MV-4-11 (cell line): ENCODE measurements at regions not wholly inside any gene's neighbourhood (a gene's known extent, or its start where the extent isn't known, plus 50 kb on each side); places are given as distances from the start of the nearest gene placed in this dataset.

Source experiments
- DNase-seq: peaks from one replicate; lab custom pipeline; 2025; lab: John Stamatoyannopoulos, UW

GRCh38 chr11:116642481-116642880 is 130.3 kb downstream of the BUD13 start:
- no peak for DNase-seq

- no peak for DNase-seq
Observed at GRCh38 chr11:116641561-116642045, 131.2 kb downstream of the BUD13 start.

- no peak for DNase-seq
Observed at GRCh38 chr11:116640641-116641402, 132.0 kb downstream of the BUD13 start.

GRCh38 chr11:116638463-116638862 is 134.3 kb downstream of the BUD13 start:
- no peak for DNase-seq

DNA sequence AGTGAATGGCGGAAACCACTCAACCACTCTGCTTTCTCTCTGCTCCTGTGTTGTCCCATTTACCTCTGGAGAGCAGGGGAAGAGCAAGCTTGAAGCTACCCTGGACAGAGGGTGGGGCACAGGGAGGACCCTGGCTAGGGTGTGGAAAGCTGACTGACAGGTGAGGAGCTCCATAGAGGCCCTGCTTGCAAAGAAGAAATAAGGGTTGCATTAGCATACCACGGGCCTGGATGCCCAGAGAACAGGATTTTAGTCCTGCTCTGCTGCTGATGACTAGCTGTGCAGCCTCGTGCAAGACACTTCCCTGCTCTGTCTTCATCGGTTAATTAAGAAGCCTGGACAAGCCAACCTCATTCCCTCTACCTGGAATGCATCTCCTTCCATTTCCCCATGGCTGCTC is 135.0 kb downstream of the BUD13 start:
- no peak for DNase-seq

DNA sequence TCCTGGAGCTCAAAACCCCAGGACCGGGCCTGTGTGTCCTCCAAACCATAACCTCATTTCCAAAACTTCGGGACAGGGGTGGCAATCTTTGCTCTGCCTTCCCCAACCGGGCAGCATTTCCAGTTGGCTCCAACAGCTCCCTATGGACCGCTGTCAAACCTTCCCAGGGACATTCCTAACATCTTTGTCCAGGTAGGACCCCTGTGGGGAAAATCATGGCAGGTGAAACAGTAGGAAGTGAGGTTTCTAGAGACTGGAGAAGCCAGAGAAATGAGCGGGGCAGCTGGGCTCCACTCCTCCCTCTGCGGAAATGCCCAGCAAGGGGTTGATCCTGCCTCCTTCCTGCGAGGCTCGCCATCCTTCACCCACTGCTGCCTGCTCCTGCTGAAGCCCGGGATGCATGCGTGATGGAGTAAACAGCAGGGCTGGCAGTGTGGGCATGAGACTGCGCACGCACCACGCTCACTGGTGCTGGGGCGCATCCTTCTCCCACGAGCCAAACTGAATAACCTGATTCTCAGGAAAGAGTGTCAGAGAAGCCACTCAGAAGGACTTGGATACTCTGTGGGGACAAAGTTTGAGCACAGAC is 136.4 kb downstream of the BUD13 start:
- DNase-seq = no peak

- no peak for DNase-seq
Observed at GRCh38 chr11:116631201-116631600, 141.6 kb downstream of the BUD13 start.

DNA sequence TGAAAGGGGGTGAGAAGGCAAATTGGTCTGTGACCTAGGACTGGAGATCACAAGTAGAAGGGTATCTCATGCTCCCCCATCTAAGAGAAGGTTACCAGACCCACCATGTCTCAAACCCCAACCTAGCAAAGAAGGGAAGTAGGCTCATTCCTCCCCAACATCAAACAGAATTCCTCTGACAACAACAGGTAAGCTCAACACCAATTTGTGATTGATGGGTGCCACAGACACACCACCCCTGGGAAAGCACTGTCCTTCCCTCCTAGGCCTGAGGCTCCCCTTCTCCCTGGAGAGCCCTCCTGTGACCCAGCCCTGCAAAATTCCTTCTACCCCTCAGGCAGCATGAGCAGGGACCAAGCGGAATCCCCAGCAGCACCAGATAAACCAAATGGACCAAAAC is 154.3 kb downstream of the BUD13 start:
- no peak for DNase-seq

- no peak for DNase-seq
Observed at GRCh38 chr11:116615211-116615865, 157.4 kb downstream of the BUD13 start.

DNA sequence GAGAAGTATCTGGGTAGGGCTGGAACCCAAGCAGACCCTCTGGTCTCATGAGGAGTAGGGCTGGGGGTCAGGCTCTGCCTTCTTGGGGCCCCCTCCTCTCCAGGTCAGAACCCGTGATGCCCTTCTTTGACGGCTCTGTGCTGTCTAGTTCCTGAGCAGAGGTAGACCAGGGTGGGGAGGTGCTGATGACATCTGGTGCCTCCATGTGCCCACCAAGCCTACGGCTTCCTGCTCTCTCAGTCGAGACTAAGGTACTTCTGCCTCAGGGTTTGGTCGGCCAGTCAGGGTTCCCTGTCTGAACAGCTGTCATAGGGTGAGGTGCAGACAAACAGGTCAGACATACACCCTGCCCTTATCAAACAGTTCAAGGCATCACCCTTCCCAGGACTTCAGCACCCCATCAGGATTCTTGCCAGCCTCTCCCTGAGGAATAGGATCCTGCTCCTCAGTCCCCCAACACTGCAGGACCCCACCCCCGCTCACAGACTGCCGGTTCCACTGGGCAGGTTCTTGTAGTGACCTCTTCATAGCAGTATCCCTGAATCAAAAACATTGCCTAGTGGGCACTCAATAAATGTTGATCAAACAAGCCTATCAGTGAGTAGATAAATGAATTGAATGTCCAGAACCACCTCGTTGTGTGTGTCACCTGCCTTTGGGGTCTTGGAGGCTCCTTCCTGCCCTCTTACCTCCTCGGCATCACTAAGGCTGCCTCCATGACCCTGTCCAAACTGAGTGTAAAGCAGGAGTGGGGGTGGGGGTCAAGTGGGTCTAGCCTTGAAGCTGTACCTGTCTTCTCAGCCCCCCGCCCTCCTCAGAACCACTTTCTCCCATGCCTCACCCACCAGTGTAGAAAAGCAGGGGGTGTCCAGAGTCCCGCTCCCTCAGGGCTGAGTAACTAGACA is 158.2 kb downstream of the BUD13 start:
- DNase-seq = no peak

GRCh38 chr11:116613206-116613875 is 159.4 kb downstream of the BUD13 start:
- no peak for DNase-seq

GRCh38 chr11:116611998-116612620 is 160.7 kb downstream of the BUD13 start:
- DNase-seq = no peak

DNA sequence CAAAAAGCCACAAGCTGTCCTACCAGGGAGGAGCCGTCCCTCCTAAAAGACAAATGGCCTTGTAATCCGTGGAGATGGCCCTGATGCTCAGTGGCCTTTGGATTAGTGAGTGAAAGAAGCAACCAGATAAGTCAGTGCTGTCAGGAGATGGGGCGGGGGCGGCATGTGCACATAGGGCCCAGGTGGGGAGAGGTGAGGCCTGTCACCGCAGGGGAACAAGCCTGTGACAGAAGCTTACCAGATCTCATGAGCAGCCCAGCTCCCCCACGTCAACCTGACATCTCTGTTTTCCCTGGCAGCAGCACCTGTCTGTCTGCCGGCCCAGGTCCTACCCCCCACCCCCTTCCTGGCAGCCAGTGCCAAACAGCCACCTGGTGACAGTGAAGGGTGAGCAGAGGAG is 162.6 kb downstream of the BUD13 start:
- no peak for DNase-seq

- DNase-seq = no peak
Observed at GRCh38 chr11:116607027-116607426, 165.8 kb downstream of the BUD13 start.

- peak; percentile 33 for DNase-seq
Observed at GRCh38 chr11:116605543-116606459, 167.0 kb downstream of the BUD13 start.

- no peak for DNase-seq
Observed at GRCh38 chr11:116603728-116604323, 169.0 kb downstream of the BUD13 start.

- DNase-seq = no peak
Observed at GRCh38 chr11:116602637-116602942, 170.2 kb downstream of the BUD13 start.

- no peak for DNase-seq
Observed at GRCh38 chr11:116601814-116602636, 170.8 kb downstream of the BUD13 start.

- DNase-seq = no peak
Observed at GRCh38 chr11:116600930-116601329, 171.9 kb downstream of the BUD13 start.
